ENCODE measurements at regions not wholly inside any gene's neighbourhood (a gene's known extent, or its start where the extent isn't known, plus 50 kb on each side); places are given as distances from the start of the nearest gene placed in this dataset.

DNA sequence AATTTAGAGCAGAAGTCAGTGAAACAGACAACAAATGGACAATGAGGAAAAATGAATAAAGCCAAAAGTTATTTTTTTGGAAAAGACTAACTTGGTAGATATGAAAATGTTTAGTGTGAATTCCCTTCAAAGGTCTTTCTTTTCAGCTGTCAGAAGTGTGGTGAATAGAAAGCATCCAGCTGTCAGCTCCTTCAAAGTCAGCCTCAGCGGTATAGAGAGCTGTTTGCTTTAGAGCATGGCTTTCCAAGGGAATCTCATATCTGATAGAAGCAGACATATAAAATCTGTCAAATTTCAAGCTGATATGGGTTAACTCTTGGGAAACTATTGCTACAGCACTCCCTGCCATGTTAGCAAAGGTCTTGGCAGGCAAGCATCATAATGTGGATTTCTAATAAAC is 309.3 kb downstream of the CASP12 start:
- H3K27ac ChIP-seq (ENCODE audit: low read depth, low read length) = no peak overlapping the region
- no peaks in the 10 kb centered on the region for H3K4me1 ChIP-seq (ENCODE audit: control insufficient read depth in 3 of 3, insufficient read depth in 3 of 3, low read length in 3 of 3)

GRCh38 chr11:104588446-104588845 is 309.8 kb downstream of the CASP12 start:
- Histone ChIP-seq H3K4me1 (ENCODE audit: control insufficient read depth in 3 of 3, insufficient read depth in 3 of 3, low read length in 3 of 3) (no peaks in the 10 kb centered on the region), H3K9me3 (ENCODE audit: control insufficient read depth in 3 of 3, low read length in 3 of 3) (peaks cover 0 to 2% (median 0%) of the 10 kb centered on the region in 3 donors), H3K9ac (ENCODE audit: low read depth in 1 of 3, low read length in 3 of 3) (no peak overlapping the region), H3K27me3 (ENCODE audit: control insufficient read depth in 3 of 3, insufficient read depth in 3 of 3, low read length in 3 of 3) (no peaks in the 10 kb centered on the region), H3K27ac (ENCODE audit: low read depth, low read length) (no peak overlapping the region), H3K4me3 (ENCODE audit: low read length in 3 of 3) (no peak overlapping the region), H3K36me3 (ENCODE audit: control insufficient read depth in 3 of 3, insufficient read depth in 3 of 3, low read length in 3 of 3) (no peaks in the 10 kb centered on the region)

More for the DNA sequence above, 309.3 kb downstream of the CASP12 start:
- Histone ChIP-seq H3K36me3 (ENCODE audit: control insufficient read depth in 3 of 3, insufficient read depth in 3 of 3, low read length in 3 of 3) (no peaks in the 10 kb centered on the region), H3K9me3 (ENCODE audit: control insufficient read depth in 3 of 3, low read length in 3 of 3) (no peaks in the 10 kb centered on the region), H3K9ac (ENCODE audit: low read depth in 1 of 3, low read length in 3 of 3) (no peak overlapping the region), H3K4me3 (ENCODE audit: low read length in 3 of 3) (no peak overlapping the region), H3K27me3 (ENCODE audit: control insufficient read depth in 3 of 3, insufficient read depth in 3 of 3, low read length in 3 of 3) (no peaks in the 10 kb centered on the region)

GRCh38 chr11:104584823-104585222 is 313.4 kb downstream of the CASP12 start:
- no peak overlapping the region for H3K27ac ChIP-seq (ENCODE audit: low read depth, low read length)
- no peaks in the 10 kb centered on the region for H3K4me1 ChIP-seq (ENCODE audit: control insufficient read depth in 3 of 3, insufficient read depth in 3 of 3, low read length in 3 of 3)
- no peak overlapping the region for H3K4me3 ChIP-seq (ENCODE audit: low read length in 3 of 3)
- H3K9me3 ChIP-seq (ENCODE audit: control insufficient read depth in 3 of 3, low read length in 3 of 3) = peaks cover 0 to 2% (median 0%) of the 10 kb centered on the region in 3 donors
- H3K9ac ChIP-seq (ENCODE audit: low read depth in 1 of 3, low read length in 3 of 3) = no peak overlapping the region
- no peaks in the 10 kb centered on the region for H3K27me3 ChIP-seq (ENCODE audit: control insufficient read depth in 3 of 3, insufficient read depth in 3 of 3, low read length in 3 of 3)
- no peaks in the 10 kb centered on the region for H3K36me3 ChIP-seq (ENCODE audit: control insufficient read depth in 3 of 3, insufficient read depth in 3 of 3, low read length in 3 of 3)

DNA sequence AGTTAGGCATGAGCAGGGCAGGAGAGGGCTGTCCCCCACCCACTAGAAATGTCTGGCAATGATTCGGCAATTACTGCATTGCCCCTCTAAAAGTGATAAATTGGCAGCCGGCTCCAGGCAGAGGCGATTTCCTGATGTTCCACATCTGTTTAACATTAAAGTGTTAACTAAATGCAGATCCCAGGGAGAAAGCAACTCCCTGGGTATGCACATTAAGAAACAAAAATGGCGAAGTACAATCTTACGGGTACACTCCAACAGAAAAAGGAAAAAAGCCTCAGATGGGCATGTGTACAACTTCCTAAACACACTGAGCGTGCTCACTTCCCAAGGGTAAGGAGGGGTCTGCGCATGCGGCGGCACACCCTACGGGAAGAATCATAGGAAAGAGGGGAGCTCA is 314.4 kb downstream of the CASP12 start:
- H3K27ac ChIP-seq (ENCODE audit: low read depth, low read length) = no peak overlapping the region
- H3K4me3 ChIP-seq (ENCODE audit: low read length in 3 of 3) = no peak overlapping the region
- no peaks in the 10 kb centered on the region for H3K27me3 ChIP-seq (ENCODE audit: control insufficient read depth in 3 of 3, insufficient read depth in 3 of 3, low read length in 3 of 3)
- peaks cover 0 to 2% (median 0%) of the 10 kb centered on the region in 3 donors for H3K9me3 ChIP-seq (ENCODE audit: control insufficient read depth in 3 of 3, low read length in 3 of 3)
- no peaks in the 10 kb centered on the region for H3K36me3 ChIP-seq (ENCODE audit: control insufficient read depth in 3 of 3, insufficient read depth in 3 of 3, low read length in 3 of 3)
- H3K4me1 ChIP-seq (ENCODE audit: control insufficient read depth in 3 of 3, insufficient read depth in 3 of 3, low read length in 3 of 3) = no peaks in the 10 kb centered on the region
- H3K9ac ChIP-seq (ENCODE audit: low read depth in 1 of 3, low read length in 3 of 3) = no peak overlapping the region

GRCh38 chr11:104582431-104582830 is 315.8 kb downstream of the CASP12 start:
- no peaks in the 10 kb centered on the region for H3K36me3 ChIP-seq (ENCODE audit: control insufficient read depth in 3 of 3, insufficient read depth in 3 of 3, low read length in 3 of 3)
- no peak overlapping the region for H3K4me3 ChIP-seq (ENCODE audit: low read length in 3 of 3)
- no peaks in the 10 kb centered on the region for H3K27me3 ChIP-seq (ENCODE audit: control insufficient read depth in 3 of 3, insufficient read depth in 3 of 3, low read length in 3 of 3)
- H3K9me3 ChIP-seq (ENCODE audit: control insufficient read depth in 3 of 3, low read length in 3 of 3) = peaks cover 0 to 2% (median 0%) of the 10 kb centered on the region in 3 donors
- no peak overlapping the region for H3K9ac ChIP-seq (ENCODE audit: low read depth in 1 of 3, low read length in 3 of 3)
- H3K27ac ChIP-seq (ENCODE audit: low read depth, low read length) = no peak overlapping the region
- H3K4me1 ChIP-seq (ENCODE audit: control insufficient read depth in 3 of 3, insufficient read depth in 3 of 3, low read length in 3 of 3) = no peaks in the 10 kb centered on the region

- no peaks in the 10 kb centered on the region for H3K27me3 ChIP-seq (ENCODE audit: control insufficient read depth in 3 of 3, insufficient read depth in 3 of 3, low read length in 3 of 3)
- no peak overlapping the region for H3K4me3 ChIP-seq (ENCODE audit: low read length in 3 of 3)
- H3K27ac ChIP-seq (ENCODE audit: low read depth, low read length) = no peak overlapping the region
- H3K9ac ChIP-seq (ENCODE audit: low read depth in 1 of 3, low read length in 3 of 3) = no peak overlapping the region
- no peaks in the 10 kb centered on the region for H3K36me3 ChIP-seq (ENCODE audit: control insufficient read depth in 3 of 3, insufficient read depth in 3 of 3, low read length in 3 of 3)
- H3K9me3 ChIP-seq (ENCODE audit: control insufficient read depth in 3 of 3, low read length in 3 of 3) = peaks cover 0 to 2% (median 0%) of the 10 kb centered on the region in 3 donors
- H3K4me1 ChIP-seq (ENCODE audit: control insufficient read depth in 3 of 3, insufficient read depth in 3 of 3, low read length in 3 of 3) = no peaks in the 10 kb centered on the region
Observed at GRCh38 chr11:104581246-104581980, 316.8 kb downstream of the CASP12 start.

DNA sequence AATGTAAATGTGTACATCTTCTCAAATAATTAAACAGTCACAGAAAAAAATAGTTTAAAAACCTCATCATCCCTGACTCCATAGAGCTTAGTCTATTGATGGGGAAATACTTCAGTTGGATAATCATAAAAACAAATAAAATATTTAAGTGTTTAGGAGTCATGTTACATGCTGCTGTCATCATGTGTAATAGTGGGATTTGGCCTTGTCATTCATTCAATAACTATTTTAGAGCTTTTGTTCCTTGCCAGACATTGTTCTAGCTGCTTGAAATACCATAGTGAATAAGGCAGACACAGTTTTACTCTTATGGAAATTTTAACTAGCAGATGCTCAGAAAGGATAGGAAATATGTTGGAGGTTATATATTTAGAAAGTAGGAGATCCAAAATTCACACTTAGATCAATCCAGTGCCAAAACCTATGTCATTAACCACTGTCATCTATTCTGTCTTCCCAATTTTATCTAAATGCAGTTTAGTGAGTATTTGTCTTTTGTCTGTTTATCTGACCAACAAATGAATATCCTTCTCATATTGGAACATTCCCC is 324.7 kb downstream of the CASP12 start:
- Histone ChIP-seq H3K27ac (ENCODE audit: low read depth, low read length) (no peak overlapping the region), H3K9ac (ENCODE audit: low read depth in 1 of 3, low read length in 3 of 3) (no peak overlapping the region), H3K4me1 (ENCODE audit: control insufficient read depth in 3 of 3, insufficient read depth in 3 of 3, low read length in 3 of 3) (no peaks in the 10 kb centered on the region), H3K27me3 (ENCODE audit: control insufficient read depth in 3 of 3, insufficient read depth in 3 of 3, low read length in 3 of 3) (no peaks in the 10 kb centered on the region), H3K9me3 (ENCODE audit: control insufficient read depth in 3 of 3, low read length in 3 of 3) (peaks cover 0 to 3% (median 0%) of the 10 kb centered on the region in 3 donors), H3K4me3 (ENCODE audit: low read length in 3 of 3) (no peak overlapping the region), H3K36me3 (ENCODE audit: control insufficient read depth in 3 of 3, insufficient read depth in 3 of 3, low read length in 3 of 3) (no peaks in the 10 kb centered on the region)

- no peaks in the 10 kb centered on the region for H3K36me3 ChIP-seq (ENCODE audit: control insufficient read depth in 3 of 3, insufficient read depth in 3 of 3, low read length in 3 of 3)
- H3K27ac ChIP-seq (ENCODE audit: low read depth, low read length) = no peak overlapping the region
- peaks cover 0 to 3% (median 0%) of the 10 kb centered on the region in 3 donors for H3K9me3 ChIP-seq (ENCODE audit: control insufficient read depth in 3 of 3, low read length in 3 of 3)
- no peak overlapping the region for H3K4me3 ChIP-seq (ENCODE audit: low read length in 3 of 3)
- H3K9ac ChIP-seq (ENCODE audit: low read depth in 1 of 3, low read length in 3 of 3) = no peak overlapping the region
- H3K4me1 ChIP-seq (ENCODE audit: control insufficient read depth in 3 of 3, insufficient read depth in 3 of 3, low read length in 3 of 3) = no peaks in the 10 kb centered on the region
- no peaks in the 10 kb centered on the region for H3K27me3 ChIP-seq (ENCODE audit: control insufficient read depth in 3 of 3, insufficient read depth in 3 of 3, low read length in 3 of 3)
Observed at GRCh38 chr11:104572279-104572678, 326.0 kb downstream of the CASP12 start.

GRCh38 chr11:104570078-104570701 is 328.1 kb downstream of the CASP12 start:
- Histone ChIP-seq H3K36me3 (ENCODE audit: control insufficient read depth in 3 of 3, insufficient read depth in 3 of 3, low read length in 3 of 3) (no peaks in the 10 kb centered on the region), H3K4me1 (ENCODE audit: control insufficient read depth in 3 of 3, insufficient read depth in 3 of 3, low read length in 3 of 3) (no peaks in the 10 kb centered on the region), H3K27me3 (ENCODE audit: control insufficient read depth in 3 of 3, insufficient read depth in 3 of 3, low read length in 3 of 3) (no peaks in the 10 kb centered on the region), H3K27ac (ENCODE audit: low read depth, low read length) (no peak overlapping the region), H3K9ac (ENCODE audit: low read depth in 1 of 3, low read length in 3 of 3) (no peak overlapping the region), H3K9me3 (ENCODE audit: control insufficient read depth in 3 of 3, low read length in 3 of 3) (no peaks in the 10 kb centered on the region), H3K4me3 (ENCODE audit: low read length in 3 of 3) (no peak overlapping the region)

DNA sequence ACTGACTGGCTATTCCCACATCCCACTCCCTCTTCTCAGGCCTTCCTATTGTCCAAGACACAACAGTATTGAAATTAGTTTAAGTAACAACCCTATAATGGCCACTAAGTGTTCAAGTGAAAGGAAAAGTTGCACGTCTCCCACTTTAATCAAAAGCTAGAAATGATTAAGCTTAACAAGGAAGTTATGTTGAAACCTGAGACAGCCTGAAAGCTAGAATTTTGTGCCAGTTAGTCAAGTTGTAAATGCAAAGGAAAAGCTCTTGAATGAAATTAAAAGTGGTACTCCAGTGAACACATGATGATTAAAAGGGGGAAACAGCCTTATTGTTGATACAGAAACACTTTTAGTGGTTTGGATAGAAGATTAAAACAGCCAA is 332.7 kb downstream of the CASP12 start:
- H3K4me3 ChIP-seq (ENCODE audit: low read length in 3 of 3) = no peak overlapping the region
- no peak overlapping the region for H3K9ac ChIP-seq (ENCODE audit: low read depth in 1 of 3, low read length in 3 of 3)
- H3K4me1 ChIP-seq (ENCODE audit: control insufficient read depth in 3 of 3, insufficient read depth in 3 of 3, low read length in 3 of 3) = no peaks in the 10 kb centered on the region
- no peaks in the 10 kb centered on the region for H3K36me3 ChIP-seq (ENCODE audit: control insufficient read depth in 3 of 3, insufficient read depth in 3 of 3, low read length in 3 of 3)
- no peaks in the 10 kb centered on the region for H3K27me3 ChIP-seq (ENCODE audit: control insufficient read depth in 3 of 3, insufficient read depth in 3 of 3, low read length in 3 of 3)
- H3K27ac ChIP-seq (ENCODE audit: low read depth, low read length) = no peak overlapping the region
- no peaks in the 10 kb centered on the region for H3K9me3 ChIP-seq (ENCODE audit: control insufficient read depth in 3 of 3, low read length in 3 of 3)
